GM21723 (cell line): ENCODE measurements at regions not wholly inside any gene's neighbourhood (a gene's known extent, or its start where the extent isn't known, plus 50 kb on each side); places are given as distances from the start of the nearest gene placed in this dataset.

ENCODE experiments used
- ATAC-seq: cut with Tn5 transposase; IDR thresholded peaks from one replicate; pipeline ENCODE4 v1.9.1; 2021; ENCODE audit warnings: mild to moderate bottlenecking, moderate library complexity; ENCODE audit not compliant: unreplicated experiment

- ATAC-seq, result no peak
Measured at GRCh38 chr16:86924537-86924936, 346.2 kb downstream of the FOXL1 start.

GRCh38 chr16:86925067-86925791, 346.9 kb downstream of the FOXL1 start:
- no peak for ATAC-seq

- ATAC-seq, result no peak
Measured at GRCh38 chr16:86926181-86927094, 348.1 kb downstream of the FOXL1 start.

- ATAC-seq, result no peak
Measured at GRCh38 chr16:86927699-86928098, 349.4 kb downstream of the FOXL1 start.

- ATAC-seq, result no peak
Measured at GRCh38 chr16:86928523-86929011, 350.2 kb downstream of the FOXL1 start.

GRCh38 chr16:86929057-86929871, 350.9 kb downstream of the FOXL1 start:
- ATAC-seq, result no peak

GRCh38 chr16:86930001-86930400, 351.7 kb downstream of the FOXL1 start:
- ATAC-seq, result no peak

GRCh38 chr16:86930663-86931373, 352.5 kb downstream of the FOXL1 start:
- ATAC-seq, result no peak

GRCh38 chr16:86931410-86931941, 353.1 kb downstream of the FOXL1 start:
- no peak for ATAC-seq

GRCh38 chr16:86932130-86932982, 354.0 kb downstream of the FOXL1 start:
- ATAC-seq, result no peak

- no peak for ATAC-seq
Measured at GRCh38 chr16:86934581-86935375, 356.4 kb downstream of the FOXL1 start.

GRCh38 chr16:86939609-86940008, 361.3 kb downstream of the FOXL1 start:
- ATAC-seq, result no peak

GRCh38 chr16:86941731-86942130, 363.4 kb downstream of the FOXL1 start:
- no peak for ATAC-seq

GRCh38 chr16:86942151-86943051, 364.1 kb downstream of the FOXL1 start:
- ATAC-seq, result no peak

- ATAC-seq, result no peak
Measured at GRCh38 chr16:86945166-86945900, 367.0 kb downstream of the FOXL1 start.

GRCh38 chr16:86946396-86946795, 368.0 kb downstream of the FOXL1 start:
- ATAC-seq, result no peak

GRCh38 chr16:86946981-86947380, 368.6 kb downstream of the FOXL1 start:
- no peak for ATAC-seq
